ENCODE measurements at regions not wholly inside any gene's neighbourhood (a gene's known extent, or its start where the extent isn't known, plus 50 kb on each side); places are given as distances from the start of the nearest gene placed in this dataset.

- peaks cover 0 to 40% (median 17%) of the 10 kb centered on the region in 7 donors for H3K27me3 ChIP-seq
- ATAC-seq (peak in 1 of 8 donors; percentile 38), DNase-seq (no peak)
- no peaks in the 10 kb centered on the region for H3K36me3 ChIP-seq
- 70 to 71% methylated on average over 16 of the region's 16 CpGs for WGBS, 2 donors
- no peaks in the 10 kb centered on the region for H3K4me1 ChIP-seq
- no peak overlapping the region for H3K27ac ChIP-seq
- intact Hi-C loops (cut with DNase I) = no loop called here
- TF ChIP-seq, protein P1, sequence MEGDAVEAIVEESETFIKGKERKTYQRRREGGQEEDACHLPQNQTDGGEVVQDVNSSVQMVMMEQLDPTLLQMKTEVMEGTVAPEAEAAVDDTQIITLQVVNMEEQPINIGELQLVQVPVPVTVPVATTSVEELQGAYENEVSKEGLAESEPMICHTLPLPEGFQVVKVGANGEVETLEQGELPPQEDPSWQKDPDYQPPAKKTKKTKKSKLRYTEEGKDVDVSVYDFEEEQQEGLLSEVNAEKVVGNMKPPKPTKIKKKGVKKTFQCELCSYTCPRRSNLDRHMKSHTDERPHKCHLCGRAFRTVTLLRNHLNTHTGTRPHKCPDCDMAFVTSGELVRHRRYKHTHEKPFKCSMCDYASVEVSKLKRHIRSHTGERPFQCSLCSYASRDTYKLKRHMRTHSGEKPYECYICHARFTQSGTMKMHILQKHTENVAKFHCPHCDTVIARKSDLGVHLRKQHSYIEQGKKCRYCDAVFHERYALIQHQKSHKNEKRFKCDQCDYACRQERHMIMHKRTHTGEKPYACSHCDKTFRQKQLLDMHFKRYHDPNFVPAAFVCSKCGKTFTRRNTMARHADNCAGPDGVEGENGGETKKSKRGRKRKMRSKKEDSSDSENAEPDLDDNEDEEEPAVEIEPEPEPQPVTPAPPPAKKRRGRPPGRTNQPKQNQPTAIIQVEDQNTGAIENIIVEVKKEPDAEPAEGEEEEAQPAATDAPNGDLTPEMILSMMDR (IDR thresholded peaks at IDR 0.05) = no peak
- no peak overlapping the region for H3K4me3 ChIP-seq
- peaks cover 0 to 4% (median 0%) of the 10 kb centered on the region in 11 donors for H3K9me3 ChIP-seq
These were observed 188.2 kb upstream of the DIO3 start for GRCh38 chr14:101372894-101373620.

GRCh38 chr14:101373690-101374295 lies 187.5 kb upstream of the DIO3 start:
- WGBS, 2 donors = 89% methylated on average over 22 of the region's 22 CpGs
- peaks cover 0 to 40% (median 17%) of the 10 kb centered on the region in 7 donors for H3K27me3 ChIP-seq
- intact Hi-C loops (cut with DNase I) = no loop called here
- no peak for DNase-seq
- no peaks in the 10 kb centered on the region for H3K36me3 ChIP-seq
- H3K27ac ChIP-seq = no peak overlapping the region
- TF ChIP-seq, protein P1 (IDR thresholded peaks at IDR 0.05) = no peak
- no peak for ATAC-seq
- no peak overlapping the region for H3K4me3 ChIP-seq
- H3K9me3 ChIP-seq = peaks cover 0 to 4% (median 0%) of the 10 kb centered on the region in 11 donors
- no peaks in the 10 kb centered on the region for H3K4me1 ChIP-seq

GRCh38 chr14:101374373-101375338 lies 186.6 kb upstream of the DIO3 start:
- Histone ChIP-seq H3K9me3 (peaks cover 0 to 10% (median 0%) of the 10 kb centered on the region in 11 donors), H3K4me1 (no peaks in the 10 kb centered on the region), H3K27me3 (peaks cover 0 to 38% (median 17%) of the 10 kb centered on the region in 7 donors), H3K36me3 (no peaks in the 10 kb centered on the region), H3K4me3 (no peak overlapping the region), H3K27ac (no peak overlapping the region)
- intact Hi-C loops (cut with DNase I) = no loop called here
- no peak for ATAC-seq
- no peak for DNase-seq
- WGBS, 2 donors = 72 to 74% methylated on average over 19 of the region's 19 CpGs
- TF ChIP-seq, protein P1 (IDR thresholded peaks at IDR 0.05) = no peak

DNA sequence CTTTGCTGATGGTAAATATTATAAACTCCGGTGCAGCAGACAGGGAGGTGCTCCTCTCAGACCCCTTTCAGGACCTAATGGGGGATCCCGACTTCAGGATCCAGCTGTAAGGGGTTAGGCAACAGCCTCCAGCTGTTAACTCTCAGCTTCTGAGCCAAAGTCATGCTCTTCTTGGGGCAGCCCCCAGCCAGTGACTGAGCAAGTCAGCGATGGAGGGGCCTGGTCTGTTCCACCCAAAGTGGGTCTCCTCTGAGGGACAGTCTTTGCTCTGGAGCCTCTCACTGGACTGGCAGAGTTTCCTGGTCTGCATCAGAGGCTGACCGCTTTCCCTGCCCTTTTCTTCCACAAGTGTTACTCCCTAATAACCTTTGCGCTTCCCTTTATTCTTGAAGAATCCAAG lies 184.2 kb upstream of the DIO3 start:
- TF ChIP-seq, protein P1 (IDR thresholded peaks at IDR 0.05) = no peak
- no peaks in the 10 kb centered on the region for H3K36me3 ChIP-seq
- no peak overlapping the region for H3K27ac ChIP-seq
- 72 to 75% methylated on average over 5 of the region's 5 CpGs for WGBS, 2 donors
- ATAC-seq (no peak), DNase-seq (no peak)
- H3K27me3 ChIP-seq = peaks cover 0 to 35% (median 15%) of the 10 kb centered on the region in 7 donors
- H3K9me3 ChIP-seq = peaks cover 0 to 21% (median 0%) of the 10 kb centered on the region in 11 donors
- intact Hi-C loops (cut with DNase I) = no loop called here
- no peak overlapping the region for H3K4me3 ChIP-seq
- H3K4me1 ChIP-seq = no peaks in the 10 kb centered on the region
